ENCODE measurements at regions not wholly inside any gene's neighbourhood (a gene's known extent, or its start where the extent isn't known, plus 50 kb on each side); places are given as distances from the start of the nearest gene placed in this dataset.

DNA sequence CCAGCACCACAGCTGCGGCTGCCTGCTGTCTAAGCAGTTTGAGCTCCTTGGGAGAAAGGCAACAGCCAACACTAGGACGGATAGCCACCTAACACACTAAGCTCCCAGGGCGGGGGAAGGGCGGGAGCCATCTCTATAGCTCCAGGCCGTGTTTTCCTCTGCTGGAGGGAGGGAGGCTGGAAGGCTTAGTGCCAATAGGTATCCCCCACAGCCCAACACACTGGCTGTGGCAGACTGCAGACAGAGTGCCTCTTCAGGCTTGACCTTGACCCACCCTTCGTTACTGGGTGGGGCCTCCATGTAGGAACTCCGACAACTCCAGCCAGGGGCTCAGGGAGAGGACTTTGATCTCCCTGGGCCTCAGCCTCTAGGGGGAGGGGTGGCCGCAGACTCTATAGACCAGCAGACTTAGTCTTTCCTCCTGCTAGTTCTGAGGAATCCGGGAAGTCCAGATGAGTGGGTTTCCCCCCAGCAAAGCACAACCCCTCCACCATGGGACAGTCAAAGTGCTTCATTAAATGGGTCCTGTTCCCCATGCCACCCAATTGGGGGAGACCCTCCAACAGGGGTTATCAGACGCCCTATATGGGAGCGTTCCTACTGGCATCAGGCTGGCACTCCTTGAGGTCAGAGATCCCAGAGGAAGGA lies 314.4 kb upstream of the MKI67 start:
- BruUV-seq (replicated peaks): no TSS peak
- ATAC-seq: no peak
- CTCF ChIA-PET: no interaction called here

DNA sequence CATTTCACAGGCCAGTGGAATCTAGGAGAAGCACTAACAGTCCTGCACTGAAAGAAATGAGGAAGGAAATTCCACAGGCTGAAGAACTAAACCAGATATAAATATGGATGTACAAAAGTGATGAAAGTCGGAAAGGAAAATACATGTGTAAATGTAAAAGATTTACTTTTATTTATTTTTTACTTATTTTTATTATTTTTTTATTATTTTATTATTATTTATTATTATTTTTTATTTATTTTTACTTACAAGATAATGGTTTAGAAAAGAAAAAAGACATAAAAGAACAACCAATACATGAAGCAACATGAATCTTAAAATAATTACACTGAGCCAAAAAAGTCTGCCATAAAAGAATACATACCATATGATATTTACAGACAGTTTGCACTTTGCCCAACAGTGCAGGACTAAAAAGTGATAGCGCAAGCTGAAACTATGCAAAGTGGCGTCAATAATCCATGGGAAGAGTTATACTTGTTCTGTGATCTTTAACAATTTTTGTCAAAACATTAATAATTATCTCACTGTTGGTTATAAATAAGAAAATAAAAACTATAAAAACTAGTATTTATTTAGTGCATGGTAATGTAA lies 317.8 kb upstream of the MKI67 start:
- Histone ChIP-seq H3K4me3 (ENCODE audit: low read length) (no peak overlapping the region), H3K27me3 (ENCODE audit: low read length) (no peaks in the 10 kb centered on the region), H3K36me3 (ENCODE audit: low read depth, low read length) (no peaks in the 10 kb centered on the region), H3K9ac (ENCODE audit: low read length) (no peak overlapping the region), H3K4me1 (ENCODE audit: insufficient read depth, low read length) (no peaks in the 10 kb centered on the region), H3K9me3 (ENCODE audit: low read length) (no peaks in the 10 kb centered on the region), H4K20me1 (ENCODE audit: low read length) (no peaks in the 10 kb centered on the region), H3K4me2 (ENCODE audit: low read length) (no peak overlapping the region), H3K79me2 (ENCODE audit: low read length) (no peaks in the 10 kb centered on the region), H3K27ac (ENCODE audit: low read length) (no peak overlapping the region), H3F3A (ENCODE audit: low read length, unreplicated experiment) (no peaks in the 10 kb centered on the region), H3K9me2 (replicated peaks; ENCODE audit: low read length) (no peaks in the 10 kb centered on the region), H2AFZ (ENCODE audit: low read length) (no peak overlapping the region)
- TF ChIP-seq EZH2phosphoT487 (IDR thresholded peaks at IDR 0.05; ENCODE audit: borderline replicate concordance, low read length) (no peak), EZH2 (IDR thresholded peaks at IDR 0.05; ENCODE audit: low read length, unreplicated experiment) (no peak)
- TF ChIP-seq, protein P1, sequence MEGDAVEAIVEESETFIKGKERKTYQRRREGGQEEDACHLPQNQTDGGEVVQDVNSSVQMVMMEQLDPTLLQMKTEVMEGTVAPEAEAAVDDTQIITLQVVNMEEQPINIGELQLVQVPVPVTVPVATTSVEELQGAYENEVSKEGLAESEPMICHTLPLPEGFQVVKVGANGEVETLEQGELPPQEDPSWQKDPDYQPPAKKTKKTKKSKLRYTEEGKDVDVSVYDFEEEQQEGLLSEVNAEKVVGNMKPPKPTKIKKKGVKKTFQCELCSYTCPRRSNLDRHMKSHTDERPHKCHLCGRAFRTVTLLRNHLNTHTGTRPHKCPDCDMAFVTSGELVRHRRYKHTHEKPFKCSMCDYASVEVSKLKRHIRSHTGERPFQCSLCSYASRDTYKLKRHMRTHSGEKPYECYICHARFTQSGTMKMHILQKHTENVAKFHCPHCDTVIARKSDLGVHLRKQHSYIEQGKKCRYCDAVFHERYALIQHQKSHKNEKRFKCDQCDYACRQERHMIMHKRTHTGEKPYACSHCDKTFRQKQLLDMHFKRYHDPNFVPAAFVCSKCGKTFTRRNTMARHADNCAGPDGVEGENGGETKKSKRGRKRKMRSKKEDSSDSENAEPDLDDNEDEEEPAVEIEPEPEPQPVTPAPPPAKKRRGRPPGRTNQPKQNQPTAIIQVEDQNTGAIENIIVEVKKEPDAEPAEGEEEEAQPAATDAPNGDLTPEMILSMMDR (conservative IDR thresholded peaks at IDR 0.05; ENCODE audit: low read depth, low read length): no peak
- DNase-seq (no peak), ATAC-seq (no peak)
- ChIA-PET CTCF (no interaction called here), POLR2A (ENCODE audit: unreplicated experiment) (no interaction called here)
- no TSS peak for BruUV-seq (replicated peaks)
- intact Hi-C loops (cut with micrococcal nuclease): no loop called here

More for the DNA sequence above, 314.4 kb upstream of the MKI67 start:
- H3K9ac ChIP-seq (ENCODE audit: low read length): no peak overlapping the region
- H3K27me3 ChIP-seq (ENCODE audit: low read length): no peaks in the 10 kb centered on the region
- H3K4me2 ChIP-seq (ENCODE audit: low read length): no peak overlapping the region
- no peak for DNase-seq
- H3K36me3 ChIP-seq (ENCODE audit: low read depth, low read length): no peaks in the 10 kb centered on the region
- no peaks in the 10 kb centered on the region for H3K4me1 ChIP-seq (ENCODE audit: insufficient read depth, low read length)
- H3F3A ChIP-seq (ENCODE audit: low read length, unreplicated experiment): no peaks in the 10 kb centered on the region
- H3K4me3 ChIP-seq (ENCODE audit: low read length): no peak overlapping the region
- no peak overlapping the region for H2AFZ ChIP-seq (ENCODE audit: low read length)
- H3K9me3 ChIP-seq (ENCODE audit: low read length): no peaks in the 10 kb centered on the region
- no peak for TF ChIP-seq EZH2 (IDR thresholded peaks at IDR 0.05; ENCODE audit: low read length, unreplicated experiment)
- H3K9me2 ChIP-seq (replicated peaks; ENCODE audit: low read length): no peaks in the 10 kb centered on the region
- no peaks in the 10 kb centered on the region for H3K79me2 ChIP-seq (ENCODE audit: low read length)
- no peak overlapping the region for H3K27ac ChIP-seq (ENCODE audit: low read length)
- POLR2A ChIA-PET (ENCODE audit: unreplicated experiment): no interaction called here
- H4K20me1 ChIP-seq (ENCODE audit: low read length): no peaks in the 10 kb centered on the region
- intact Hi-C loops (cut with micrococcal nuclease): no loop called here

DNA sequence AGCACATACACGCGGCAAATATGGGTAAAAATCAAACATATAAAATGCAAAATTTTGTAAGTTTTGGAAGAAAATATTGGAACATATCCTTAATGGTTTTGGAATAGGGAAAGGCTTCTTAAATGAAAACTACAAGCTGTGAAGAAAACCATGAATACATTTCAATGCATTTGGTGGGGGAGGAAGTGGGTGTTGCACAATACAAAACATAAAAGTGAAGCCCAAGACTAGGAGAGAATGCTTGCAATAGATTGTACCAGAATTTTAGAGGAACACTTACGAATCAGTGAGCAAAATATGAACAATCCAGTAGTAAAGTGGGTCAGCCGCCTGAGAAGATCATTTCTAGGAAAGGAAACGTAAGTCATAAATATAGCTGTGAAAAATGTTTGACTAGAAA lies 322.6 kb upstream of the MKI67 start:
- BruUV-seq (replicated peaks): no TSS peak
- no peak for ATAC-seq
- H3K9ac ChIP-seq (ENCODE audit: low read length): no peak overlapping the region
- POLR2A ChIA-PET (ENCODE audit: unreplicated experiment): no interaction called here
- H4K20me1 ChIP-seq (ENCODE audit: low read length): no peaks in the 10 kb centered on the region
- H3K4me2 ChIP-seq (ENCODE audit: low read length): no peak overlapping the region
- CTCF ChIA-PET: no interaction called here
- H2AFZ ChIP-seq (ENCODE audit: low read length): no peak overlapping the region
- H3K9me2 ChIP-seq (replicated peaks; ENCODE audit: low read length): no peaks in the 10 kb centered on the region
- no peak overlapping the region for H3K27ac ChIP-seq (ENCODE audit: low read length)
- H3K27me3 ChIP-seq (ENCODE audit: low read length): no peaks in the 10 kb centered on the region
- H3K79me2 ChIP-seq (ENCODE audit: low read length): no peaks in the 10 kb centered on the region
- TF ChIP-seq EZH2phosphoT487 (IDR thresholded peaks at IDR 0.05; ENCODE audit: borderline replicate concordance, low read length) (no peak), EZH2 (IDR thresholded peaks at IDR 0.05; ENCODE audit: low read length, unreplicated experiment) (no peak)
- TF ChIP-seq, protein P1 (conservative IDR thresholded peaks at IDR 0.05; ENCODE audit: low read depth, low read length): no peak
- no peaks in the 10 kb centered on the region for H3F3A ChIP-seq (ENCODE audit: low read length, unreplicated experiment)
- H3K9me3 ChIP-seq (ENCODE audit: low read length): no peaks in the 10 kb centered on the region
- no peak overlapping the region for H3K4me3 ChIP-seq (ENCODE audit: low read length)
- DNase-seq: no peak
- H3K36me3 ChIP-seq (ENCODE audit: low read depth, low read length): no peaks in the 10 kb centered on the region
- no peaks in the 10 kb centered on the region for H3K4me1 ChIP-seq (ENCODE audit: insufficient read depth, low read length)
- intact Hi-C loops (cut with micrococcal nuclease): no loop called here

Data from PC-3 (cell line).